Prostate gland (tissue), 2 donors: ENCODE measurements at regions not wholly inside any gene's neighbourhood (a gene's known extent, or its start where the extent isn't known, plus 50 kb on each side); places are given as distances from the start of the nearest gene placed in this dataset.

Experiments used
- CTCF ChIP-seq, 4 experiments: fragments of 200-600 bp in 2 of 4; fragments of 450-650 bp in 2 of 4; sonication (generic) in 2 of 4; IDR thresholded peaks; 1 replicate in 3 of 4; 2 replicates in 1 of 4; pipeline ENCODE4 v1.5.1; 2016 to 2019; ENCODE audit warnings: antibody characterized with exemption in 4 of 4, mild to moderate bottlenecking in 2 of 4, moderate library complexity in 2 of 4
- POLR2A ChIP-seq: fragments of 450-650 bp; IDR thresholded peaks from one replicate; pipeline ENCODE4 v1.6.1; 2016; ENCODE audit warnings: antibody characterized with exemption, mild to moderate bottlenecking

- TF ChIP-seq CTCF (IDR thresholded peaks at IDR 0.05): no peak
- no peak for TF ChIP-seq POLR2A
These were observed 66.9 kb upstream of the SESN3 start for GRCh38 chr11:95297680-95298452.
